GM12878 (cell line): ENCODE measurements at regions not wholly inside any gene's neighbourhood (a gene's known extent, or its start where the extent isn't known, plus 50 kb on each side); places are given as distances from the start of the nearest gene placed in this dataset.

Source experiments
- CTCF ChIP-seq, 3 experiments: IDR thresholded peaks in 2 of 3; conservative IDR thresholded peaks in 1 of 3; 2 replicates each; pipeline ENCODE4 v1.5.1; 2011; ENCODE audit warnings: low read depth in 3 of 3, low read length in 3 of 3, mild to moderate bottlenecking in 3 of 3, control low read depth in 2 of 3, moderate library complexity in 2 of 3, inconsistent platforms in 1 of 3, mixed read lengths in 1 of 3; ENCODE audit not compliant: control insufficient read depth in 2 of 3, insufficient read depth in 1 of 3; ENCODE audit errors: extremely low read depth in 1 of 3
- POLR2A ChIP-seq: IDR thresholded peaks from 2 replicates; pipeline ENCODE4 v1.6.1; 2011; ENCODE audit warnings: low read depth, mild to moderate bottlenecking, low read length

- no peak for TF ChIP-seq POLR2A
- TF ChIP-seq CTCF (IDR thresholded peaks at IDR 0.05 in 2 of 3, conservative IDR thresholded peaks at IDR 0.05 in 1 of 3; ENCODE audit: control insufficient read depth in 2 of 3, extremely low read depth in 1 of 3, insufficient read depth in 1 of 3, low read depth in 3 of 3, low read length in 3 of 3): no peak
Observed at GRCh38 chr12:116453631-116454030, 105.5 kb upstream of the MAP1LC3B2 start.
